GM23338 (cell line): ENCODE measurements at regions not wholly inside any gene's neighbourhood (a gene's known extent, or its start where the extent isn't known, plus 50 kb on each side); places are given as distances from the start of the nearest gene placed in this dataset.

Experiments
- ATAC-seq: fragments of 200-7000 bp; cut with Tn5 transposase; 3 replicates; pipeline ENCODE4 v1.9.1; 2020
- DNase-seq: peaks from one replicate; pipeline ENCODE4 v3.0.0-alpha.2; 2015; ENCODE audit warnings: low spot score
- H2AFZ ChIP-seq: fragments of 200-600 bp; sonication (generic); 2 replicates; pipeline ENCODE4 v1.8.0; 2016; ENCODE audit warnings: antibody characterized with exemption, mild to moderate bottlenecking, moderate library complexity
- H3F3A ChIP-seq: fragments of 200-600 bp; sonication (generic); replicated peaks from 2 replicates; pipeline ENCODE4 v1.8.0; 2017; ENCODE audit warnings: antibody characterized with exemption, mixed run types, low read depth
- H3K27ac ChIP-seq: fragments of 200-600 bp; sonication (generic); 2 replicates; pipeline ENCODE4 v1.6.1; 2016; ENCODE audit warnings: low read depth
- H3K27me3 ChIP-seq: fragments of 200-600 bp; sonication (generic); 2 replicates; pipeline ENCODE4 v1.8.0; 2016; ENCODE audit warnings: mild to moderate bottlenecking, mixed run types, moderate library complexity; ENCODE audit not compliant: insufficient read depth
- H3K36me3 ChIP-seq: fragments of 200-600 bp; sonication (generic); 2 replicates; pipeline ENCODE4 v1.8.0; 2016; ENCODE audit warnings: mild to moderate bottlenecking; ENCODE audit not compliant: insufficient read depth
- H3K4me1 ChIP-seq: fragments of 200-600 bp; sonication (generic); 2 replicates; pipeline ENCODE4 v1.8.0; 2016; ENCODE audit warnings: mild to moderate bottlenecking, moderate library complexity; ENCODE audit not compliant: insufficient read depth
- H3K4me2 ChIP-seq: fragments of 200-600 bp; sonication (generic); 2 replicates; pipeline ENCODE4 v1.7.1; 2017; ENCODE audit warnings: mixed run types
- H3K4me3 ChIP-seq: fragments of 200-600 bp; sonication (generic); 2 replicates; pipeline ENCODE4 v1.6.1; 2016; ENCODE audit warnings: mixed run types
- H3K79me2 ChIP-seq: fragments of 200-600 bp; sonication (generic); replicated peaks from 2 replicates; pipeline ENCODE4 v1.8.0; 2017; ENCODE audit warnings: mild to moderate bottlenecking; ENCODE audit not compliant: insufficient read depth
- H3K9me2 ChIP-seq: fragments of 200-600 bp; sonication (generic); 2 replicates; pipeline ENCODE4 v1.8.0; 2017; ENCODE audit not compliant: insufficient read depth
- H4K20me1 ChIP-seq: fragments of 200-600 bp; sonication (generic); replicated peaks from 2 replicates; pipeline ENCODE4 v1.8.0; 2017; ENCODE audit warnings: mild to moderate bottlenecking; ENCODE audit not compliant: insufficient read depth
- H3K27ac Mint-ChIP-seq: 2 replicates; pipeline ENCODE4 v1.8.0; 2020; ENCODE audit warnings: inconsistent platforms, mild to moderate bottlenecking, moderate library complexity, mixed read lengths
- H3K27me3 Mint-ChIP-seq: 3 replicates; pipeline ENCODE4 v1.8.0; 2022; ENCODE audit warnings: low read depth, mild to moderate bottlenecking, moderate library complexity, mixed read lengths, inconsistent platforms; ENCODE audit not compliant: insufficient read depth, poor library complexity
- H3K36me3 Mint-ChIP-seq: 3 replicates; pipeline ENCODE4 v1.8.0; 2021; ENCODE audit warnings: low read depth, mild to moderate bottlenecking, inconsistent platforms, moderate library complexity, mixed read lengths
- H3K4me1 Mint-ChIP-seq: 3 replicates; pipeline ENCODE4 v1.8.0; 2020; ENCODE audit warnings: mild to moderate bottlenecking, inconsistent platforms, mixed read lengths
- H3K4me3 Mint-ChIP-seq: 3 replicates; pipeline ENCODE4 v1.8.0; 2021; ENCODE audit warnings: moderate library complexity, mild to moderate bottlenecking, inconsistent platforms, mixed read lengths
- H3K9me3 Mint-ChIP-seq: 3 replicates; pipeline ENCODE4 v1.8.0; 2020; ENCODE audit warnings: moderate library complexity, mild to moderate bottlenecking, inconsistent platforms, mixed read lengths
- ETS1 ChIP-seq: IDR thresholded peaks from 2 replicates; pipeline ENCODE4 v1.6.1; 2016; ENCODE audit warnings: antibody characterized with exemption
- EZH2 ChIP-seq: fragments of 200-600 bp; sonication (generic); IDR thresholded peaks from one replicate; pipeline ENCODE4 v1.8.0; 2017; ENCODE audit warnings: antibody characterized with exemption, mild to moderate bottlenecking, low read depth; ENCODE audit not compliant: unreplicated experiment
- JUNB ChIP-seq: IDR thresholded peaks from one replicate; pipeline ENCODE4 v1.6.1; 2016; ENCODE audit warnings: antibody characterized with exemption; ENCODE audit not compliant: unreplicated experiment
- NANOG ChIP-seq: IDR thresholded peaks from 2 replicates; pipeline ENCODE4 v1.6.1; 2016; ENCODE audit warnings: antibody characterized with exemption, borderline replicate concordance
- ZNF114 ChIP-seq: fragments of 250-450 bp; sonication (Bioruptor Pico); IDR thresholded peaks from 2 replicates; pipeline ENCODE4 v1.5.0; 2020; ENCODE audit warnings: mild to moderate bottlenecking, moderate library complexity
- ZNF331 ChIP-seq: fragments of 250-450 bp; sonication (Bioruptor Pico); IDR thresholded peaks from 2 replicates; pipeline ENCODE4 v1.5.0; 2020; ENCODE audit warnings: low read depth, mild to moderate bottlenecking, moderate library complexity
- TF ChIP-seq, protein P1 (sequence below): fragments of 250-450 bp; sonication (Bioruptor Pico); IDR thresholded peaks from 2 replicates; pipeline ENCODE4 v1.5.0; 2020; ENCODE audit warnings: mild to moderate bottlenecking, moderate library complexity
- TF ChIP-seq, protein P2 (sequence below): IDR thresholded peaks from one replicate; pipeline ENCODE4 v1.6.1; 2018; ENCODE audit warnings: antibody characterized with exemption; ENCODE audit not compliant: unreplicated experiment
- TF ChIP-seq, protein P3 (sequence below), 2 experiments: fragments of 200-600 bp in 1 of 2; sonication (generic) in 1 of 2; conservative IDR thresholded peaks; 2 replicates each; pipeline versions ENCODE4 v1.5.1 to v1.6.1; 2016 to 2017; ENCODE audit warnings: antibody characterized with exemption in 2 of 2, low read depth in 2 of 2, mild to moderate bottlenecking in 2 of 2, moderate library complexity in 1 of 2

DNA sequence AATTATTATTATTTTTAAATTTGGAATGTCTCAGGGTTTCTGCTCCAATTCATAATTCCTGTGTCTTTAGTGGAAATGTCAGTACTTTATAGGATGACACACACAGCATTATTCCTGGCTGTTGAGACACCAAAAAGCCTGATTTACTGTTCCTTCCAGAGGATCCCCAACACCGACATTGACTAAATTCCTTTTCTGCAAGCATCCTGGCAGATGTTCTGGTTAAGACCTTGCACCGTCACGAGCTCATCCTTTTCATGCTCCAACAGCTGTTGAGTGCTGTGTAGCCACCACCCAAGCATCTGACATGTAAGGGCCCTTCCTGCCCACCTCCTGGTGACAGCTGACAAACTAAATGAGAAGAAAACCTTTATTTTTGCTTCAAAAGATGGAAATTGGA, 284.3 kb upstream of the SULF2 start:
- H3K4me1 Mint-ChIP-seq, result no peaks in the 10 kb centered on the region
- DNase-seq (no peak), ATAC-seq (no peak)
- H3K36me3 Mint-ChIP-seq, result no peaks in the 10 kb centered on the region
- no peak overlapping the region for H3K27ac Mint-ChIP-seq
- no peak overlapping the region for H3K4me2 ChIP-seq
- no peaks in the 10 kb centered on the region for H3K9me2 ChIP-seq
- no peaks in the 10 kb centered on the region for H3K79me2 ChIP-seq
- H3K4me3 ChIP-seq, result no peak overlapping the region
- H3K27me3 ChIP-seq, result no peaks in the 10 kb centered on the region
- no peaks in the 10 kb centered on the region for H3K36me3 ChIP-seq
- no peaks in the 10 kb centered on the region for H4K20me1 ChIP-seq
- no peak overlapping the region for H3K4me3 Mint-ChIP-seq
- no peaks in the 10 kb centered on the region for H3F3A ChIP-seq
- no peaks in the 10 kb centered on the region for H3K4me1 ChIP-seq
- TF ChIP-seq JUNB (no peak), ZNF331 (CRISPR knock-in tag) (no peak), NANOG (no peak)
- H3K9me3 Mint-ChIP-seq, result peaks cover 6% of the 10 kb centered on the region; the same call in 1 of the 3 replicates
- H2AFZ ChIP-seq, result no peak overlapping the region
- no peak overlapping the region for H3K27ac ChIP-seq
- H3K27me3 Mint-ChIP-seq, result no peaks in the 10 kb centered on the region

GRCh38 chr20:48066851-48067250, 281.6 kb upstream of the SULF2 start:
- Mint-ChIP-seq H3K27me3 (no peaks in the 10 kb centered on the region), H3K36me3 (no peaks in the 10 kb centered on the region), H3K27ac (no peak overlapping the region), H3K4me1 (no peaks in the 10 kb centered on the region), H3K9me3 (peaks cover 6% of the 10 kb centered on the region; the same call in 1 of the 3 replicates), H3K4me3 (no peak overlapping the region)
- ATAC-seq, result no peak
- Histone ChIP-seq H3K27me3 (no peaks in the 10 kb centered on the region), H3K27ac (no peak overlapping the region), H3K4me2 (no peak overlapping the region), H4K20me1 (no peaks in the 10 kb centered on the region), H3F3A (no peaks in the 10 kb centered on the region), H3K36me3 (no peaks in the 10 kb centered on the region), H2AFZ (no peak overlapping the region), H3K4me1 (no peaks in the 10 kb centered on the region), H3K79me2 (no peaks in the 10 kb centered on the region), H3K9me2 (0 out of 2 replicates have a peak, but pooled peaks cover 4% of the 10 kb centered on the region), H3K4me3 (no peak overlapping the region)
- no peak for DNase-seq
- no peak for TF ChIP-seq ZNF114
- TF ChIP-seq EZH2, result no peak
- TF ChIP-seq, protein P1, sequence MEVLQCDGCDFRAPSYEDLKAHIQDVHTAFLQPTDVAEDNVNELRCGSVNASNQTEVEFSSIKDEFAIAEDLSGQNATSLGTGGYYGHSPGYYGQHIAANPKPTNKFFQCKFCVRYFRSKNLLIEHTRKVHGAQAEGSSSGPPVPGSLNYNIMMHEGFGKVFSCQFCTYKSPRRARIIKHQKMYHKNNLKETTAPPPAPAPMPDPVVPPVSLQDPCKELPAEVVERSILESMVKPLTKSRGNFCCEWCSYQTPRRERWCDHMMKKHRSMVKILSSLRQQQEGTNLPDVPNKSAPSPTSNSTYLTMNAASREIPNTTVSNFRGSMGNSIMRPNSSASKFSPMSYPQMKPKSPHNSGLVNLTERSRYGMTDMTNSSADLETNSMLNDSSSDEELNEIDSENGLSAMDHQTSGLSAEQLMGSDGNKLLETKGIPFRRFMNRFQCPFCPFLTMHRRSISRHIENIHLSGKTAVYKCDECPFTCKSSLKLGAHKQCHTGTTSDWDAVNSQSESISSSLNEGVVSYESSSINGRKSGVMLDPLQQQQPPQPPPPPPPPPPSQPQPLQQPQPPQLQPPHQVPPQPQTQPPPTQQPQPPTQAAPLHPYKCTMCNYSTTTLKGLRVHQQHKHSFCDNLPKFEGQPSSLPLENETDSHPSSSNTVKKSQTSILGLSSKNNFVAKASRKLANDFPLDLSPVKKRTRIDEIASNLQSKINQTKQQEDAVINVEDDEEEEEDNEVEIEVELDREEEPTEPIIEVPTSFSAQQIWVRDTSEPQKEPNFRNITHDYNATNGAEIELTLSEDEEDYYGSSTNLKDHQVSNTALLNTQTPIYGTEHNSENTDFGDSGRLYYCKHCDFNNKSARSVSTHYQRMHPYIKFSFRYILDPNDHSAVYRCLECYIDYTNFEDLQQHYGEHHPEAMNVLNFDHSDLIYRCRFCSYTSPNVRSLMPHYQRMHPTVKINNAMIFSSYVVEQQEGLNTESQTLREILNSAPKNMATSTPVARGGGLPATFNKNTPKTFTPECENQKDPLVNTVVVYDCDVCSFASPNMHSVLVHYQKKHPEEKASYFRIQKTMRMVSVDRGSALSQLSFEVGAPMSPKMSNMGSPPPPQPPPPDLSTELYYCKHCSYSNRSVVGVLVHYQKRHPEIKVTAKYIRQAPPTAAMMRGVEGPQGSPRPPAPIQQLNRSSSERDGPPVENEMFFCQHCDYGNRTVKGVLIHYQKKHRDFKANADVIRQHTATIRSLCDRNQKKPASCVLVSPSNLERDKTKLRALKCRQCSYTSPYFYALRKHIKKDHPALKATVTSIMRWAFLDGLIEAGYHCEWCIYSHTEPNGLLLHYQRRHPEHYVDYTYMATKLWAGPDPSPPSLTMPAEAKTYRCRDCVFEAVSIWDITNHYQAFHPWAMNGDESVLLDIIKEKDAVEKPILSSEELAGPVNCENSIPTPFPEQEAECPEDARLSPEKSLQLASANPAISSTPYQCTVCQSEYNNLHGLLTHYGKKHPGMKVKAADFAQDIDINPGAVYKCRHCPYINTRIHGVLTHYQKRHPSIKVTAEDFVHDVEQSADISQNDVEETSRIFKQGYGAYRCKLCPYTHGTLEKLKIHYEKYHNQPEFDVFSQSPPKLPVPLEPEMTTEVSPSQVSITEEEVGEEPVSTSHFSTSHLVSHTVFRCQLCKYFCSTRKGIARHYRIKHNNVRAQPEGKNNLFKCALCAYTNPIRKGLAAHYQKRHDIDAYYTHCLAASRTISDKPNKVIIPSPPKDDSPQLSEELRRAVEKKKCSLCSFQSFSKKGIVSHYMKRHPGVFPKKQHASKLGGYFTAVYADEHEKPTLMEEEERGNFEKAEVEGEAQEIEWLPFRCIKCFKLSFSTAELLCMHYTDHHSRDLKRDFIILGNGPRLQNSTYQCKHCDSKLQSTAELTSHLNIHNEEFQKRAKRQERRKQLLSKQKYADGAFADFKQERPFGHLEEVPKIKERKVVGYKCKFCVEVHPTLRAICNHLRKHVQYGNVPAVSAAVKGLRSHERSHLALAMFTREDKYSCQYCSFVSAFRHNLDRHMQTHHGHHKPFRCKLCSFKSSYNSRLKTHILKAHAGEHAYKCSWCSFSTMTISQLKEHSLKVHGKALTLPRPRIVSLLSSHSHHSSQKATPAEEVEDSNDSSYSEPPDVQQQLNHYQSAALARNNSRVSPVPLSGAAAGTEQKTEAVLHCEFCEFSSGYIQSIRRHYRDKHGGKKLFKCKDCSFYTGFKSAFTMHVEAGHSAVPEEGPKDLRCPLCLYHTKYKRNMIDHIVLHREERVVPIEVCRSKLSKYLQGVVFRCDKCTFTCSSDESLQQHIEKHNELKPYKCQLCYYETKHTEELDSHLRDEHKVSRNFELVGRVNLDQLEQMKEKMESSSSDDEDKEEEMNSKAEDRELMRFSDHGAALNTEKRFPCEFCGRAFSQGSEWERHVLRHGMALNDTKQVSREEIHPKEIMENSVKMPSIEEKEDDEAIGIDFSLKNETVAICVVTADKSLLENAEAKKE, result no peak
- TF ChIP-seq JUNB, result no peak
- TF ChIP-seq NANOG, result no peak
- TF ChIP-seq, protein P2, sequence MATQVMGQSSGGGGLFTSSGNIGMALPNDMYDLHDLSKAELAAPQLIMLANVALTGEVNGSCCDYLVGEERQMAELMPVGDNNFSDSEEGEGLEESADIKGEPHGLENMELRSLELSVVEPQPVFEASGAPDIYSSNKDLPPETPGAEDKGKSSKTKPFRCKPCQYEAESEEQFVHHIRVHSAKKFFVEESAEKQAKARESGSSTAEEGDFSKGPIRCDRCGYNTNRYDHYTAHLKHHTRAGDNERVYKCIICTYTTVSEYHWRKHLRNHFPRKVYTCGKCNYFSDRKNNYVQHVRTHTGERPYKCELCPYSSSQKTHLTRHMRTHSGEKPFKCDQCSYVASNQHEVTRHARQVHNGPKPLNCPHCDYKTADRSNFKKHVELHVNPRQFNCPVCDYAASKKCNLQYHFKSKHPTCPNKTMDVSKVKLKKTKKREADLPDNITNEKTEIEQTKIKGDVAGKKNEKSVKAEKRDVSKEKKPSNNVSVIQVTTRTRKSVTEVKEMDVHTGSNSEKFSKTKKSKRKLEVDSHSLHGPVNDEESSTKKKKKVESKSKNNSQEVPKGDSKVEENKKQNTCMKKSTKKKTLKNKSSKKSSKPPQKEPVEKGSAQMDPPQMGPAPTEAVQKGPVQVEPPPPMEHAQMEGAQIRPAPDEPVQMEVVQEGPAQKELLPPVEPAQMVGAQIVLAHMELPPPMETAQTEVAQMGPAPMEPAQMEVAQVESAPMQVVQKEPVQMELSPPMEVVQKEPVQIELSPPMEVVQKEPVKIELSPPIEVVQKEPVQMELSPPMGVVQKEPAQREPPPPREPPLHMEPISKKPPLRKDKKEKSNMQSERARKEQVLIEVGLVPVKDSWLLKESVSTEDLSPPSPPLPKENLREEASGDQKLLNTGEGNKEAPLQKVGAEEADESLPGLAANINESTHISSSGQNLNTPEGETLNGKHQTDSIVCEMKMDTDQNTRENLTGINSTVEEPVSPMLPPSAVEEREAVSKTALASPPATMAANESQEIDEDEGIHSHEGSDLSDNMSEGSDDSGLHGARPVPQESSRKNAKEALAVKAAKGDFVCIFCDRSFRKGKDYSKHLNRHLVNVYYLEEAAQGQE, result no peak
- TF ChIP-seq ETS1, result no peak
- TF ChIP-seq, protein P3, sequence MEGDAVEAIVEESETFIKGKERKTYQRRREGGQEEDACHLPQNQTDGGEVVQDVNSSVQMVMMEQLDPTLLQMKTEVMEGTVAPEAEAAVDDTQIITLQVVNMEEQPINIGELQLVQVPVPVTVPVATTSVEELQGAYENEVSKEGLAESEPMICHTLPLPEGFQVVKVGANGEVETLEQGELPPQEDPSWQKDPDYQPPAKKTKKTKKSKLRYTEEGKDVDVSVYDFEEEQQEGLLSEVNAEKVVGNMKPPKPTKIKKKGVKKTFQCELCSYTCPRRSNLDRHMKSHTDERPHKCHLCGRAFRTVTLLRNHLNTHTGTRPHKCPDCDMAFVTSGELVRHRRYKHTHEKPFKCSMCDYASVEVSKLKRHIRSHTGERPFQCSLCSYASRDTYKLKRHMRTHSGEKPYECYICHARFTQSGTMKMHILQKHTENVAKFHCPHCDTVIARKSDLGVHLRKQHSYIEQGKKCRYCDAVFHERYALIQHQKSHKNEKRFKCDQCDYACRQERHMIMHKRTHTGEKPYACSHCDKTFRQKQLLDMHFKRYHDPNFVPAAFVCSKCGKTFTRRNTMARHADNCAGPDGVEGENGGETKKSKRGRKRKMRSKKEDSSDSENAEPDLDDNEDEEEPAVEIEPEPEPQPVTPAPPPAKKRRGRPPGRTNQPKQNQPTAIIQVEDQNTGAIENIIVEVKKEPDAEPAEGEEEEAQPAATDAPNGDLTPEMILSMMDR (conservative IDR thresholded peaks at IDR 0.05; ENCODE audit: low read depth in 2 of 2), result no peak
- no peak for TF ChIP-seq ZNF331 (CRISPR knock-in tag)
